ENCODE measurements at regions not wholly inside any gene's neighbourhood (a gene's known extent, or its start where the extent isn't known, plus 50 kb on each side); places are given as distances from the start of the nearest gene placed in this dataset.

GRCh38 chr10:123462756-123463155, 203.4 kb upstream of the GPR26 start:
- TF ChIP-seq LEF1 (IDR thresholded peaks at IDR 0.05; ENCODE audit: borderline replicate concordance) (no peak), FOXM1 (IDR thresholded peaks at IDR 0.05; ENCODE audit: borderline replicate concordance) (no peak), NFRKB (IDR thresholded peaks at IDR 0.05) (no peak), L3MBTL2 (conservative IDR thresholded peaks at IDR 0.05) (no peak), PKNOX1 (IDR thresholded peaks at IDR 0.05) (no peak), HDGF (IDR thresholded peaks at IDR 0.05; ENCODE audit: borderline replicate concordance) (no peak), CTBP1 (IDR thresholded peaks at IDR 0.05; ENCODE audit: borderline replicate concordance) (no peak)
- CTCF ChIA-PET, result no interaction called here
- DNase-seq (ENCODE audit: extremely low spot score), result no peak

GRCh38 chr10:123463181-123463580, 203.0 kb upstream of the GPR26 start:
- DNase-seq (ENCODE audit: extremely low spot score), result no peak
- ChIA-PET POLR2A (no interaction called here), CTCF (no interaction called here)
- no peak for TF ChIP-seq SP1 (IDR thresholded peaks at IDR 0.05)
- TF ChIP-seq HDGF (IDR thresholded peaks at IDR 0.05; ENCODE audit: borderline replicate concordance), result no peak
- TF ChIP-seq ARNT (IDR thresholded peaks at IDR 0.05), result no peak
- no peak for TF ChIP-seq FOXM1 (IDR thresholded peaks at IDR 0.05; ENCODE audit: borderline replicate concordance)
- no peak for TF ChIP-seq NFRKB (IDR thresholded peaks at IDR 0.05)

More at GRCh38 chr10:123462756-123463155, 203.4 kb upstream of the GPR26 start:
- POLR2A ChIA-PET, result no interaction called here

GRCh38 chr10:123463698-123464097, 202.5 kb upstream of the GPR26 start:
- CTCF ChIA-PET, result no interaction called here
- POLR2A ChIA-PET, result no interaction called here
- TF ChIP-seq PKNOX1 (IDR thresholded peaks at IDR 0.05), result no peak
- TF ChIP-seq ZNF384 (IDR thresholded peaks at IDR 0.05), result no peak
- TF ChIP-seq ELF4 (IDR thresholded peaks at IDR 0.05), result no peak
- TF ChIP-seq LEF1 (IDR thresholded peaks at IDR 0.05; ENCODE audit: borderline replicate concordance), result no peak
- TF ChIP-seq FOXK2 (IDR thresholded peaks at IDR 0.05), result no peak
- no peak for TF ChIP-seq FOXM1 (IDR thresholded peaks at IDR 0.05; ENCODE audit: borderline replicate concordance)
- no peak for TF ChIP-seq HDGF (IDR thresholded peaks at IDR 0.05; ENCODE audit: borderline replicate concordance)
- no peak for TF ChIP-seq NFRKB (IDR thresholded peaks at IDR 0.05)
- TF ChIP-seq SUZ12 (IDR thresholded peaks at IDR 0.05), result no peak
- no peak for TF ChIP-seq CTBP1 (IDR thresholded peaks at IDR 0.05; ENCODE audit: borderline replicate concordance)
- no peak for DNase-seq (ENCODE audit: extremely low spot score)

GRCh38 chr10:123464430-123465323, 201.5 kb upstream of the GPR26 start:
- TF ChIP-seq PKNOX1 (IDR thresholded peaks at IDR 0.05) (no peak), ELF4 (IDR thresholded peaks at IDR 0.05) (no peak), LEF1 (IDR thresholded peaks at IDR 0.05; ENCODE audit: borderline replicate concordance) (no peak), TARDBP (IDR thresholded peaks at IDR 0.05) (no peak), SP1 (IDR thresholded peaks at IDR 0.05) (no peak), FOXK2 (IDR thresholded peaks at IDR 0.05) (no peak), ZNF384 (IDR thresholded peaks at IDR 0.05) (no peak), SUZ12 (IDR thresholded peaks at IDR 0.05) (no peak)
- ChIA-PET CTCF (no interaction called here), POLR2A (no interaction called here)
- DNase-seq (ENCODE audit: extremely low spot score), result no peak

GRCh38 chr10:123470336-123470921, 195.7 kb upstream of the GPR26 start:
- ChIA-PET POLR2A (no interaction called here), CTCF (no interaction called here)
- DNase-seq (ENCODE audit: extremely low spot score), result no peak
- TF ChIP-seq FOXK2 (IDR thresholded peaks at IDR 0.05) (no peak), PKNOX1 (IDR thresholded peaks at IDR 0.05) (no peak), CTBP1 (IDR thresholded peaks at IDR 0.05; ENCODE audit: borderline replicate concordance) (no peak), BHLHE40 (IDR thresholded peaks at IDR 0.05; ENCODE audit: borderline replicate concordance) (no peak), ELF4 (IDR thresholded peaks at IDR 0.05) (no peak)

GRCh38 chr10:123471811-123472210, 194.3 kb upstream of the GPR26 start:
- ChIA-PET CTCF (no interaction called here), POLR2A (no interaction called here)
- TF ChIP-seq FOXA1 (IDR thresholded peaks at IDR 0.05) (no peak), L3MBTL2 (conservative IDR thresholded peaks at IDR 0.05) (no peak), FOXK2 (IDR thresholded peaks at IDR 0.05) (no peak), ZNF384 (IDR thresholded peaks at IDR 0.05) (no peak), TARDBP (IDR thresholded peaks at IDR 0.05) (no peak), ARNT (IDR thresholded peaks at IDR 0.05) (no peak), ELF4 (IDR thresholded peaks at IDR 0.05) (no peak), FOXM1 (IDR thresholded peaks at IDR 0.05; ENCODE audit: borderline replicate concordance) (no peak), PKNOX1 (IDR thresholded peaks at IDR 0.05) (no peak)
- DNase-seq (ENCODE audit: extremely low spot score), result no peak

All from HEK293T (cell line).